ENCODE measurements at regions not wholly inside any gene's neighbourhood (a gene's known extent, or its start where the extent isn't known, plus 50 kb on each side); places are given as distances from the start of the nearest gene placed in this dataset.

- TF ChIP-seq CTCF (IDR thresholded peaks at IDR 0.05; ENCODE audit: control extremely low read depth in 1 of 3, insufficient read depth in 1 of 3, low read depth in 1 of 3, low read length in 3 of 3) (no peak), CEBPB (IDR thresholded peaks at IDR 0.05; ENCODE audit: low read depth, low read length) (no peak), BCL11A (IDR thresholded peaks at IDR 0.05; ENCODE audit: low read depth in 2 of 2, low read length in 2 of 2) (no peak), POLR2A (IDR thresholded peaks at IDR 0.05; ENCODE audit: control extremely low read depth in 1 of 2, low read depth in 2 of 2, low read length in 2 of 2) (no peak), TEAD4 (IDR thresholded peaks at IDR 0.05; ENCODE audit: low read depth, low read length) (no peak), MAX (IDR thresholded peaks at IDR 0.05) (no peak), POU5F1 (IDR thresholded peaks at IDR 0.05; ENCODE audit: low read depth, low read length) (no peak), EZH2 (IDR thresholded peaks at IDR 0.05; ENCODE audit: low read depth, low read length, severe bottlenecking) (no peak), JUND (IDR thresholded peaks at IDR 0.05; ENCODE audit: low read length) (no peak)
Observed at GRCh38 chr3:22660606-22661005, 542.5 kb upstream of the UBE2E2 start.

Measured in H1 (cell line).